Testis (tissue), 2 donors: ENCODE measurements at regions not wholly inside any gene's neighbourhood (a gene's known extent, or its start where the extent isn't known, plus 50 kb on each side); places are given as distances from the start of the nearest gene placed in this dataset.

Experiments
- POLR2A ChIP-seq: fragments of 450-650 bp; IDR thresholded peaks from one replicate; pipeline ENCODE4 v1.6.1; 2017; ENCODE audit warnings: antibody characterized with exemption, mild to moderate bottlenecking, moderate library complexity
- TF ChIP-seq, protein P1 (sequence below), 3 experiments: fragments of 450-650 bp in 2 of 3; fragments of 200-600 bp in 1 of 3; sonication (generic) in 1 of 3; IDR thresholded peaks; one replicate each; pipeline ENCODE4 v1.5.1; 2016 to 2019; ENCODE audit warnings: antibody characterized with exemption in 3 of 3, mild to moderate bottlenecking in 2 of 3, moderate library complexity in 1 of 3

DNA sequence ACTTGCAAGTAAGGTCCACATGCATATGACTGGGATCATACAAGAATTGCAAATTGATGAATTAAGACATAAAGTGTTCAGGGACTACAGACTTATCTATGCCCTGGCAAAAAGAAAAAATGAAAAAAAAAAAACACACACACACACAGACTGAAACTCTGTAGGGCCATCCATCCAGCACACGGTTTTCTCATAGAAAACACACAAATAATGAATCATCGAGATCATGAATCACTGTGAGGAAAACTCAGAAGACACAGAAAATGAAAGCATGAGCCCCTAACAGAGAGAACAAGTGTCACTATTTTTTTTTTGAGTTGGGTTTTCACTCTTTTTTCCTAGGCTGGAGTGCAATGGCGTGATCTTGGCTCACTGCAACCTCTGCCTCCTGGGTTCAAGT is 185.2 kb downstream of the IRX2 start:
- TF ChIP-seq, protein P1, sequence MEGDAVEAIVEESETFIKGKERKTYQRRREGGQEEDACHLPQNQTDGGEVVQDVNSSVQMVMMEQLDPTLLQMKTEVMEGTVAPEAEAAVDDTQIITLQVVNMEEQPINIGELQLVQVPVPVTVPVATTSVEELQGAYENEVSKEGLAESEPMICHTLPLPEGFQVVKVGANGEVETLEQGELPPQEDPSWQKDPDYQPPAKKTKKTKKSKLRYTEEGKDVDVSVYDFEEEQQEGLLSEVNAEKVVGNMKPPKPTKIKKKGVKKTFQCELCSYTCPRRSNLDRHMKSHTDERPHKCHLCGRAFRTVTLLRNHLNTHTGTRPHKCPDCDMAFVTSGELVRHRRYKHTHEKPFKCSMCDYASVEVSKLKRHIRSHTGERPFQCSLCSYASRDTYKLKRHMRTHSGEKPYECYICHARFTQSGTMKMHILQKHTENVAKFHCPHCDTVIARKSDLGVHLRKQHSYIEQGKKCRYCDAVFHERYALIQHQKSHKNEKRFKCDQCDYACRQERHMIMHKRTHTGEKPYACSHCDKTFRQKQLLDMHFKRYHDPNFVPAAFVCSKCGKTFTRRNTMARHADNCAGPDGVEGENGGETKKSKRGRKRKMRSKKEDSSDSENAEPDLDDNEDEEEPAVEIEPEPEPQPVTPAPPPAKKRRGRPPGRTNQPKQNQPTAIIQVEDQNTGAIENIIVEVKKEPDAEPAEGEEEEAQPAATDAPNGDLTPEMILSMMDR (IDR thresholded peaks at IDR 0.05), result no peak
- no peak for TF ChIP-seq POLR2A
